K562 (cell line): ENCODE measurements at regions not wholly inside any gene's neighbourhood (a gene's known extent, or its start where the extent isn't known, plus 50 kb on each side); places are given as distances from the start of the nearest gene placed in this dataset.

ENCODE experiments used
- ATAC-seq: fragments of 200-7000 bp; cut with Tn5 transposase; 3 replicates; pipeline ENCODE4 v1.9.1; 2020; ENCODE audit warnings: moderate library complexity
- BruUV-seq: library from RNA; stranded (reverse); fragments of 400-500 nt; replicated peaks from 2 replicates; lab custom pipeline; 2021; lab: Mats Ljungman, UMichigan
- CTCF ChIA-PET: fragments of 300-600 bp; formaldehyde crosslinking; extraction: SDS; loops from one replicate; lab custom pipeline; 2021; ENCODE audit warnings: low intra/inter-chr PET ratio; lab: Yijun Ruan, JAX
- POLR2A ChIA-PET: fragments of 300-600, 350-650 bp; sonication (Branson Sonifier 250); formaldehyde crosslinking; extraction: SDS; loops from one replicate; lab custom pipeline; 2021; ENCODE audit warnings: antibody characterized with exemption, inconsistent platforms; lab: Yijun Ruan, JAX
- DNase-seq, 4 experiments: peaks; one replicate each; pipeline versions ENCODE4 v3.0.0 to v3.0.0-alpha.2; 2011 to 2018; ENCODE audit warnings: low spot score in 3 of 4, mixed read lengths in 3 of 4; ENCODE audit errors: extremely low read depth in 1 of 4
- FAIRE-seq: peaks from 2 replicates; lab custom pipeline; 2011; peaks lifted over from hg19 to GRCh38; lab: Jason Lieb, UNC
- H2AFZ ChIP-seq: 2 replicates; pipeline ENCODE4 v1.6.0; 2011; ENCODE audit warnings: low read depth, low read length, control low read depth, inconsistent platforms
- H3K27ac ChIP-seq: fragments of 200-600 bp; 3 replicates; pipeline ENCODE4 v1.8.0; 2011; ENCODE audit warnings: low read depth, mild to moderate bottlenecking, control low read depth, inconsistent platforms, low read length, moderate library complexity, mixed read lengths; ENCODE audit errors: extremely low read depth
- H3K27me3 ChIP-seq, 2 experiments: fragments of 300-600 bp in 1 of 2; 2 replicates in 1 of 2; 3 replicates in 1 of 2; pipeline versions ENCODE4 v1.6.0 to v1.8.0; 2011; ENCODE audit warnings: inconsistent platforms in 2 of 2, low read length in 2 of 2, mild to moderate bottlenecking in 1 of 2, mixed read lengths in 1 of 2, moderate library complexity in 1 of 2; ENCODE audit not compliant: control insufficient read depth in 2 of 2, insufficient read depth in 2 of 2
- H3K36me3 ChIP-seq: fragments of 300-600 bp; 3 replicates; pipeline ENCODE4 v1.8.0; 2011; ENCODE audit warnings: mild to moderate bottlenecking, low read length, inconsistent platforms; ENCODE audit not compliant: control insufficient read depth, insufficient read depth
- H3K4me1 ChIP-seq, 2 experiments: fragments of 200-600 bp in 1 of 2; replicated peaks in 1 of 2; 2 replicates in 1 of 2; 3 replicates in 1 of 2; pipeline versions ENCODE4 v1.5.1 to v1.8.0; 2011; ENCODE audit warnings: inconsistent platforms in 2 of 2, low read length in 2 of 2, mild to moderate bottlenecking in 1 of 2, mixed read lengths in 1 of 2, moderate library complexity in 1 of 2; ENCODE audit not compliant: control insufficient read depth in 2 of 2, insufficient read depth in 2 of 2
- H3K4me2 ChIP-seq: 2 replicates; pipeline ENCODE4 v1.6.1; 2011; ENCODE audit warnings: low read length, control low read depth, inconsistent platforms, mixed read lengths; ENCODE audit not compliant: insufficient read depth
- H3K4me3 ChIP-seq: fragments of 200-600 bp; sonication (generic), shearing (Covaris generic); 2 replicates; pipeline ENCODE4 v1.5.1; 2016; ENCODE audit warnings: control low read depth, inconsistent platforms
- H3K79me2 ChIP-seq: fragments of 200-600 bp; 3 replicates; pipeline ENCODE4 v1.8.0; 2011; ENCODE audit warnings: low read length, inconsistent platforms; ENCODE audit not compliant: control insufficient read depth, insufficient read depth
- H3K9ac ChIP-seq, 2 experiments: 2 replicates each; pipeline versions ENCODE4 v1.6.0 to v1.6.1; 2011; ENCODE audit warnings: low read depth in 2 of 2, low read length in 2 of 2, control low read depth in 1 of 2, inconsistent platforms in 1 of 2, mild to moderate bottlenecking in 1 of 2, mixed read lengths in 1 of 2; ENCODE audit not compliant: insufficient read depth in 1 of 2
- H3K9me1 ChIP-seq: one replicate; pipeline ENCODE4 v1.6.0; 2011; ENCODE audit warnings: inconsistent platforms, mild to moderate bottlenecking, low read length, moderate library complexity; ENCODE audit not compliant: control insufficient read depth, insufficient read depth
- H3K9me3 ChIP-seq: replicated peaks from 2 replicates; pipeline ENCODE4 v1.5.1; 2011; ENCODE audit warnings: low read depth, low read length, inconsistent platforms; ENCODE audit not compliant: control insufficient read depth, insufficient read depth
- H4K20me1 ChIP-seq: replicated peaks from 2 replicates; pipeline ENCODE4 v1.6.1; 2011; ENCODE audit warnings: low read length, inconsistent platforms, mixed read lengths; ENCODE audit not compliant: control insufficient read depth, insufficient read depth
- ATF1 ChIP-seq, 2 experiments: fragments of 450-650 bp in 1 of 2; IDR thresholded peaks; 2 replicates each; pipeline ENCODE4 v1.6.1; 2016; ENCODE audit warnings: missing compliant biosample characterization in 1 of 2, missing genetic modification characterization in 1 of 2
- C11orf30 ChIP-seq: fragments of 450-650 bp; IDR thresholded peaks from 2 replicates; pipeline ENCODE4 v1.6.1; 2016; ENCODE audit warnings: low read depth, mild to moderate bottlenecking
- DACH1 ChIP-seq: fragments of 450-650 bp; IDR thresholded peaks from 2 replicates; pipeline ENCODE4 v1.6.1; 2018; ENCODE audit not compliant: partially characterized antibody
- GATAD2B ChIP-seq: fragments of 450-650 bp; IDR thresholded peaks from 2 replicates; pipeline ENCODE4 v1.6.1; 2017; ENCODE audit warnings: mild to moderate bottlenecking, borderline replicate concordance
- NCOA6 ChIP-seq: fragments of 450-650 bp; IDR thresholded peaks from 2 replicates; pipeline ENCODE4 v1.6.1; 2017; ENCODE audit warnings: mild to moderate bottlenecking
- POLR2A ChIP-seq: fragments of 450-650 bp; conservative IDR thresholded peaks from 2 replicates; pipeline ENCODE4 v1.6.1; 2016
- ZBTB34 ChIP-seq: fragments of 250-450 bp; sonication (Bioruptor Pico); IDR thresholded peaks from 2 replicates; pipeline ENCODE4 v1.8.0; 2021; ENCODE audit warnings: mild to moderate bottlenecking, moderate library complexity
- ZNF23 ChIP-seq: fragments of 250-450 bp; sonication (Bioruptor Pico); IDR thresholded peaks from 2 replicates; pipeline ENCODE4 v1.4.0; 2020; ENCODE audit warnings: mild to moderate bottlenecking
- ZNF324 ChIP-seq: fragments of 250-450 bp; sonication (Bioruptor Pico); IDR thresholded peaks from 2 replicates; pipeline ENCODE4 v1.4.0; 2020; ENCODE audit warnings: mild to moderate bottlenecking
- ZNF668 ChIP-seq: fragments of 250-450 bp; sonication (Bioruptor Pico); IDR thresholded peaks from 2 replicates; pipeline ENCODE4 v1.8.0; 2022; ENCODE audit warnings: mild to moderate bottlenecking, inconsistent platforms
- WGBS: fragments of 100-300 bp; shearing (Covaris generic); methylation state at CpG from one replicate; pipeline ENCODE4 v1.1.6; 2016; ENCODE audit warnings: low coverage, mixed read lengths; ENCODE audit not compliant: insufficient coverage; ENCODE audit errors: missing lambda C conversion rate; 5-methylcytosine and 5-hydroxymethylcytosine counted together
- in situ Hi-C: fragments of 300-500 bp; cut with MboI; formaldehyde crosslinking; loops from 4 replicates; pipeline ENCODE4 v1.15.0; 2018; ENCODE audit warnings: inconsistent platforms, mixed read lengths
- intact Hi-C: fragments of 100-400 bp; cut with micrococcal nuclease; formaldehyde crosslinking; loops from 2 replicates; pipeline ENCODE4 v1.14.2; 2022
- TF ChIP-seq, protein P1 (sequence below): fragments of 250-450 bp; sonication (Bioruptor Pico); IDR thresholded peaks from 2 replicates; pipeline ENCODE4 v1.8.0; 2022; ENCODE audit warnings: inconsistent platforms
- TF ChIP-seq, protein P2 (sequence below), 2 experiments: fragments of 450-650 bp; IDR thresholded peaks; 2 replicates each; pipeline ENCODE4 v1.6.1; 2016

DNA sequence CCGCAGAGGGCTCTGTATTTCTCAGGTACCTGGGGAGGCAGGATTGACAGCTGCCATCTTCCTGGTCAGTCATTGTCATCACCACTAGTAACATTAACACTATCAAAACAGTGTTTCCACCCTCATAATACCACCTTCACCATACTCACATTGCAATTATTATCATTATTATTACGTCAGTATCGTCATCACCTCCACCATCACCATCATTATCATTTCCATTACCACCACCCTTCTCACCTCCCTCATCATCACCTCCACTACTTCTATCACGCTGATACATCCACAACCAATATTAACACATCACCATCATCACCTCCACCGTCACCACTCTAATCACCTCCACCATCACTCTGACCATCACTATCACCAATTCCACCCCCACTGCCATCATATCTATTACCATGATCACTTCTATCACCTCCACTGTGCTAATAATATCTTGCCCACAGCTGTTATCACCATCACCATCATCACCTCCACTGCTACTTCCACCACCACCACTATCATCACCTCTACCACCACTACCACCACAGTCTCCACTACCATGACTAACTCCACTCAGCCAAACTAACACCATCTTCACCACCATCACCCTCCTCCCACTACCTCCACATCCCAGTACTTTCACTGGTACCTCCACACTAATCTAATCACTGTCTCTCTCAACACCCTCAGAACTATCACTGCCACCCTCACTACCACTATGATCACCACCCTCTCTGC is 196.4 kb downstream of the RPS24 start:
- no peak for DNase-seq
- WGBS = 2% methylated on average over 5 of the region's 5 CpGs
- Histone ChIP-seq H3K27ac (no peak overlapping the region), H3K4me2 (no peak overlapping the region), H3K4me3 (no peak overlapping the region), H2AFZ (no peak overlapping the region), H3K79me2 (no peaks in the 10 kb centered on the region), H4K20me1 (peaks cover 5% of the 10 kb centered on the region; the same call in 1 of the 2 replicates), H3K36me3 (no peaks in the 10 kb centered on the region), H3K27me3 (peaks cover 5 to 31% of the 10 kb centered on the region in 2 experiments; a peak in 4 of 5 replicates), H3K9ac (no peak overlapping the region), H3K9me1 (no peaks in the 10 kb centered on the region), H3K9me3 (no peaks in the 10 kb centered on the region), H3K4me1 (no peaks in the 10 kb centered on the region)
- POLR2A ChIA-PET = interaction anchor here (0.7 kb wide), 1 partner anchor 1259 kb away, joined by 4 read pairs; no protein-coding TSS in a partner anchor
- intact Hi-C loops (no loop called here), in situ Hi-C loops (no loop called here)
- BruUV-seq = no TSS peak
- CTCF ChIA-PET = no interaction called here
- TF ChIP-seq C11orf30 (no peak), ATF1 (CRISPR knock-in tag; IDR thresholded peaks at IDR 0.05) (no peak), ATF1 (tag; IDR thresholded peaks at IDR 0.05) (peak; percentile 57), DACH1 (peak; percentile 34), NCOA6 (no peak), ZBTB34 (CRISPR knock-in tag) (no peak), POLR2A (no peak), ZNF324 (CRISPR knock-in tag) (no peak), ZNF23 (CRISPR knock-in tag) (no peak), ZNF668 (CRISPR knock-in tag) (no peak), GATAD2B (no peak)
- TF ChIP-seq, protein P1, sequence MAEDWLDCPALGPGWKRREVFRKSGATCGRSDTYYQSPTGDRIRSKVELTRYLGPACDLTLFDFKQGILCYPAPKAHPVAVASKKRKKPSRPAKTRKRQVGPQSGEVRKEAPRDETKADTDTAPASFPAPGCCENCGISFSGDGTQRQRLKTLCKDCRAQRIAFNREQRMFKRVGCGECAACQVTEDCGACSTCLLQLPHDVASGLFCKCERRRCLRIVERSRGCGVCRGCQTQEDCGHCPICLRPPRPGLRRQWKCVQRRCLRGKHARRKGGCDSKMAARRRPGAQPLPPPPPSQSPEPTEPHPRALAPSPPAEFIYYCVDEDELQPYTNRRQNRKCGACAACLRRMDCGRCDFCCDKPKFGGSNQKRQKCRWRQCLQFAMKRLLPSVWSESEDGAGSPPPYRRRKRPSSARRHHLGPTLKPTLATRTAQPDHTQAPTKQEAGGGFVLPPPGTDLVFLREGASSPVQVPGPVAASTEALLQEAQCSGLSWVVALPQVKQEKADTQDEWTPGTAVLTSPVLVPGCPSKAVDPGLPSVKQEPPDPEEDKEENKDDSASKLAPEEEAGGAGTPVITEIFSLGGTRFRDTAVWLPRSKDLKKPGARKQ = no peak
- TF ChIP-seq, protein P2, sequence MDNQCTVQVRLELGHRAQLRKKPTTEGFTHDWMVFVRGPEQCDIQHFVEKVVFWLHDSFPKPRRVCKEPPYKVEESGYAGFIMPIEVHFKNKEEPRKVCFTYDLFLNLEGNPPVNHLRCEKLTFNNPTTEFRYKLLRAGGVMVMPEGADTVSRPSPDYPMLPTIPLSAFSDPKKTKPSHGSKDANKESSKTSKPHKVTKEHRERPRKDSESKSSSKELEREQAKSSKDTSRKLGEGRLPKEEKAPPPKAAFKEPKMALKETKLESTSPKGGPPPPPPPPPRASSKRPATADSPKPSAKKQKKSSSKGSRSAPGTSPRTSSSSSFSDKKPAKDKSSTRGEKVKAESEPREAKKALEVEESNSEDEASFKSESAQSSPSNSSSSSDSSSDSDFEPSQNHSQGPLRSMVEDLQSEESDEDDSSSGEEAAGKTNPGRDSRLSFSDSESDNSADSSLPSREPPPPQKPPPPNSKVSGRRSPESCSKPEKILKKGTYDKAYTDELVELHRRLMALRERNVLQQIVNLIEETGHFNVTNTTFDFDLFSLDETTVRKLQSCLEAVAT (IDR thresholded peaks at IDR 0.05) = no peak
- ATAC-seq = no peak
- no peak for FAIRE-seq
